NB4 (cell line): ENCODE measurements at regions not wholly inside any gene's neighbourhood (a gene's known extent, or its start where the extent isn't known, plus 50 kb on each side); places are given as distances from the start of the nearest gene placed in this dataset.

Experiments
- MYC ChIP-seq: IDR thresholded peaks from 2 replicates; pipeline ENCODE4 v1.6.1; 2011; ENCODE audit warnings: low read depth, low read length
- TF ChIP-seq, protein P1 (sequence below): IDR thresholded peaks from one replicate; pipeline ENCODE4 v1.5.1; 2012; ENCODE audit warnings: low read depth, low read length
- TF ChIP-seq, protein P2 (sequence below): IDR thresholded peaks from 2 replicates; pipeline ENCODE4 v1.6.1; 2011; ENCODE audit warnings: low read depth, low read length

- TF ChIP-seq, protein P1, sequence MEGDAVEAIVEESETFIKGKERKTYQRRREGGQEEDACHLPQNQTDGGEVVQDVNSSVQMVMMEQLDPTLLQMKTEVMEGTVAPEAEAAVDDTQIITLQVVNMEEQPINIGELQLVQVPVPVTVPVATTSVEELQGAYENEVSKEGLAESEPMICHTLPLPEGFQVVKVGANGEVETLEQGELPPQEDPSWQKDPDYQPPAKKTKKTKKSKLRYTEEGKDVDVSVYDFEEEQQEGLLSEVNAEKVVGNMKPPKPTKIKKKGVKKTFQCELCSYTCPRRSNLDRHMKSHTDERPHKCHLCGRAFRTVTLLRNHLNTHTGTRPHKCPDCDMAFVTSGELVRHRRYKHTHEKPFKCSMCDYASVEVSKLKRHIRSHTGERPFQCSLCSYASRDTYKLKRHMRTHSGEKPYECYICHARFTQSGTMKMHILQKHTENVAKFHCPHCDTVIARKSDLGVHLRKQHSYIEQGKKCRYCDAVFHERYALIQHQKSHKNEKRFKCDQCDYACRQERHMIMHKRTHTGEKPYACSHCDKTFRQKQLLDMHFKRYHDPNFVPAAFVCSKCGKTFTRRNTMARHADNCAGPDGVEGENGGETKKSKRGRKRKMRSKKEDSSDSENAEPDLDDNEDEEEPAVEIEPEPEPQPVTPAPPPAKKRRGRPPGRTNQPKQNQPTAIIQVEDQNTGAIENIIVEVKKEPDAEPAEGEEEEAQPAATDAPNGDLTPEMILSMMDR, result no peak
- TF ChIP-seq MYC, result no peak
- TF ChIP-seq, protein P2, sequence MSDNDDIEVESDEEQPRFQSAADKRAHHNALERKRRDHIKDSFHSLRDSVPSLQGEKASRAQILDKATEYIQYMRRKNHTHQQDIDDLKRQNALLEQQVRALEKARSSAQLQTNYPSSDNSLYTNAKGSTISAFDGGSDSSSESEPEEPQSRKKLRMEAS, result no peak
Measured at GRCh38 chr15:93543093-93543492, 454.1 kb upstream of the RGMA start.
